ENCODE measurements at regions not wholly inside any gene's neighbourhood (a gene's known extent, or its start where the extent isn't known, plus 50 kb on each side); places are given as distances from the start of the nearest gene placed in this dataset.
"Not testable (repeated sequence)": the region's sequence is repeated elsewhere in the genome, so short reads cannot be mapped to it uniquely, and the experiment has no call there.

GRCh38 chr1:99062192-99062591 lies 57.5 kb upstream of the PLPPR5 start:
- FAIRE-seq (no peak), DNase-seq (ENCODE audit: insufficient read length, low spot score) (no peak)
- TF ChIP-seq SPI1 (IDR thresholded peaks at IDR 0.05; ENCODE audit: low read depth, low read length) = no peak
- no peak for TF ChIP-seq POU2F2 (IDR thresholded peaks at IDR 0.05; ENCODE audit: low read depth, low read length)
- no peak for TF ChIP-seq POLR2A (IDR thresholded peaks at IDR 0.05; ENCODE audit: low read depth, low read length)
- no peak for TF ChIP-seq POLR2AphosphoS5 (IDR thresholded peaks at IDR 0.05; ENCODE audit: low read depth, low read length)
- no peak for TF ChIP-seq TAF1 (IDR thresholded peaks at IDR 0.05; ENCODE audit: low read depth, low read length)
- no peak for TF ChIP-seq PAX5 (IDR thresholded peaks at IDR 0.05; ENCODE audit: insufficient read depth, low read length, severe bottlenecking)

DNA sequence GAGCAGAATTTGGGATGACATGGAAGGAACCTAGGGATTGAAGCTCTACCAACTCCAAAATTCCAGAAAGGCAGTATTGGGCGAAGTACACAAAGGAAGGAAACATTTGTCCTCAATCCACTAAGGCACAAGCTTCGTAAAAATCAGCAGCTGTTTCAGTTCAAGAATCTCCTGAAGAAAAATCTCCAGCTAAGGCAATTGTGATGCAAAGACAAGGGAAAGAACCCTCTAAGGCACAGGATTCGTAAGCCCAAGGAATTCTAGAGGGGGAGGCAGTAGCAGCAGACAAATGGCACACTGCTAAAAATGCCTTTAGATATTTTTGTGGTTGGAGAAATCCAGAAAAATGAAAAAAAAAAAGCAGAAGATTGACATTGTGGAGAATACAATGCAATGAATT lies 64.5 kb upstream of the PLPPR5 start:
- no peak for FAIRE-seq
- no peak for DNase-seq (ENCODE audit: insufficient read length, low spot score)
- TF ChIP-seq POU2F2 (IDR thresholded peaks at IDR 0.05; ENCODE audit: low read depth, low read length) (no peak), SPI1 (IDR thresholded peaks at IDR 0.05; ENCODE audit: low read depth, low read length) (no peak), POLR2A (IDR thresholded peaks at IDR 0.05; ENCODE audit: low read depth, low read length) (no peak), TAF1 (IDR thresholded peaks at IDR 0.05; ENCODE audit: low read depth, low read length) (no peak), PAX5 (IDR thresholded peaks at IDR 0.05; ENCODE audit: insufficient read depth, low read length, severe bottlenecking) (no peak), POLR2AphosphoS5 (IDR thresholded peaks at IDR 0.05; ENCODE audit: low read depth, low read length) (no peak)

- not testable (repeated sequence) for DNase-seq (ENCODE audit: insufficient read length, low spot score); FAIRE-seq
Observed at GRCh38 chr1:99078529-99078928, 73.9 kb upstream of the PLPPR5 start.

- TF ChIP-seq POLR2AphosphoS5 (IDR thresholded peaks at IDR 0.05; ENCODE audit: low read depth, low read length) (no peak), POLR2A (IDR thresholded peaks at IDR 0.05; ENCODE audit: low read depth, low read length) (no peak), SPI1 (IDR thresholded peaks at IDR 0.05; ENCODE audit: low read depth, low read length) (no peak), POU2F2 (IDR thresholded peaks at IDR 0.05; ENCODE audit: low read depth, low read length) (no peak), PAX5 (IDR thresholded peaks at IDR 0.05; ENCODE audit: insufficient read depth, low read length, severe bottlenecking) (no peak), TAF1 (IDR thresholded peaks at IDR 0.05; ENCODE audit: low read depth, low read length) (no peak)
- FAIRE-seq (no peak), DNase-seq (ENCODE audit: insufficient read length, low spot score) (no peak)
Observed at GRCh38 chr1:99082366-99082765, 77.7 kb upstream of the PLPPR5 start.

- no peak for TF ChIP-seq POLR2AphosphoS5 (IDR thresholded peaks at IDR 0.05; ENCODE audit: low read depth, low read length)
- no peak for TF ChIP-seq POU2F2 (IDR thresholded peaks at IDR 0.05; ENCODE audit: low read depth, low read length)
- TF ChIP-seq SPI1 (IDR thresholded peaks at IDR 0.05; ENCODE audit: low read depth, low read length) = no peak
- TF ChIP-seq PAX5 (IDR thresholded peaks at IDR 0.05; ENCODE audit: insufficient read depth, low read length, severe bottlenecking) = no peak
- no peak for TF ChIP-seq TAF1 (IDR thresholded peaks at IDR 0.05; ENCODE audit: low read depth, low read length)
- no peak for TF ChIP-seq POLR2A (IDR thresholded peaks at IDR 0.05; ENCODE audit: low read depth, low read length)
- DNase-seq (ENCODE audit: insufficient read length, low spot score) (no peak), FAIRE-seq (no peak)
Observed at GRCh38 chr1:99083338-99083737, 78.7 kb upstream of the PLPPR5 start.

DNA sequence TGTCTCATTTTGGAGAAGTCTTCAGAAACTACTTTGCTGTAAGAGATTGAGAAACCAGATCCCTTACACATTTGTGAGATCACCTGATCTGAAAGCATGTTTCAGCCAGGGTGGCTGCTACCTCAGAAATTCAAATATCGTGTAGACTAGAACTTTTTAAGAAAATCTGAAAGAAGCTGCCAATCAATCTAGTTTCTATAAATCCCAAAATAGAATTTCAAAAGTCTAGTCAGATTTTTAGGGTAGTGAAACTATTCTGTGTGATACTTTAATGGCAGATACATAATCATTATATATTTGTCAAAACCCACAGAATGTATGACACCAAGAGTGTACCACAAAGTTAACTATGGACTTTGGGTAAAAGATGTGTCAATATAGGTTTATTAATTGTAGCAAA lies 79.9 kb upstream of the PLPPR5 start:
- DNase-seq (ENCODE audit: insufficient read length, low spot score) (no peak), FAIRE-seq (no peak)
- TF ChIP-seq POLR2AphosphoS5 (IDR thresholded peaks at IDR 0.05; ENCODE audit: low read depth, low read length) (no peak), POLR2A (IDR thresholded peaks at IDR 0.05; ENCODE audit: low read depth, low read length) (no peak), SPI1 (IDR thresholded peaks at IDR 0.05; ENCODE audit: low read depth, low read length) (peak; percentile 29; the same call in 1 of the 2 replicates)

DNA sequence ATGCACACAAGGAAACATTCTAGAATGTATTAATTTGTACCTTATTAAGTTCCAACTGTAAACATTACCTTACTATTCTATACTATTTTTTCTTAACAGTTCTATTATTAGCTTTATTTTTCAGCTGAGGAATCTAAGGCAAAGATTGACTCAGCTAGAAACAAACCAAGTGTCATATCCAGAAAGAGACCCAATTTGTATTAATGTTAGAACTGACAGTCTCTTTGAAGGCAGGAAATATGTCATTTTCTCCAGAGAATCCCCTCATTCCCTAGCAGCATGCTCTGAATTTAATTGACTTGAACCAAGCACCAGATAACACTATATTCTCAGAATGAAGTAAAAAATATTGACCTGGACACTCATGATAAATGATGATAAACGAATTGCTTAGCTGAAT lies 81.4 kb upstream of the PLPPR5 start:
- no peak for TF ChIP-seq PAX5 (IDR thresholded peaks at IDR 0.05; ENCODE audit: insufficient read depth, low read length, severe bottlenecking)
- no peak for TF ChIP-seq POLR2AphosphoS5 (IDR thresholded peaks at IDR 0.05; ENCODE audit: low read depth, low read length)
- no peak for TF ChIP-seq SPI1 (IDR thresholded peaks at IDR 0.05; ENCODE audit: low read depth, low read length)
- no peak for TF ChIP-seq TAF1 (IDR thresholded peaks at IDR 0.05; ENCODE audit: low read depth, low read length)
- TF ChIP-seq POU2F2 (IDR thresholded peaks at IDR 0.05; ENCODE audit: low read depth, low read length) = no peak
- TF ChIP-seq POLR2A (IDR thresholded peaks at IDR 0.05; ENCODE audit: low read depth, low read length) = no peak
- no peak for FAIRE-seq
- DNase-seq (ENCODE audit: insufficient read length, low spot score) = no peak

DNA sequence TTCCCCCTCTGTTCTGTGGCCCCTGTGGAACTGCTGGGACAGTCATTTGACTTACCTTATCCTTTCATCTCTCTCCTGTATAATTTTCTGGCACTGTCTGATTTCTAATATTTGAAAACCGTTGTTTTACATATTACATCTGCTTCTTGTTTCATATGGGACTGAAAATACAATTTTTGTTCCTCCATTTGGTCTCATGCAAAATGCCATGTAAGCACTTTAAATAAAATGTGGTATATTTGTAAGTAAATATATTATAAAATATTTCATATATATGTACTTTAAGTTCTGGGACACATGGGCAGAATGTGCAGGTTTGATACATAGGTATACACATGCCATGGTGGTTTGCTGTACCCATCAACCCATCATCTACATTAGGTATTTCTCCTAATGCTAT lies 93.9 kb upstream of the PLPPR5 start:
- FAIRE-seq = no peak
- DNase-seq (ENCODE audit: insufficient read length, low spot score) = no peak
- TF ChIP-seq SPI1 (IDR thresholded peaks at IDR 0.05; ENCODE audit: low read depth, low read length) (no peak), POLR2A (IDR thresholded peaks at IDR 0.05; ENCODE audit: low read depth, low read length) (no peak), PAX5 (IDR thresholded peaks at IDR 0.05; ENCODE audit: insufficient read depth, low read length, severe bottlenecking) (no peak), TAF1 (IDR thresholded peaks at IDR 0.05; ENCODE audit: low read depth, low read length) (no peak), POLR2AphosphoS5 (IDR thresholded peaks at IDR 0.05; ENCODE audit: low read depth, low read length) (no peak), POU2F2 (IDR thresholded peaks at IDR 0.05; ENCODE audit: low read depth, low read length) (no peak)

GRCh38 chr1:99106274-99106673 lies 101.6 kb upstream of the PLPPR5 start:
- no peak for DNase-seq (ENCODE audit: insufficient read length, low spot score)
- TF ChIP-seq TAF1 (IDR thresholded peaks at IDR 0.05; ENCODE audit: low read depth, low read length) (no peak), SPI1 (IDR thresholded peaks at IDR 0.05; ENCODE audit: low read depth, low read length) (no peak), PAX5 (IDR thresholded peaks at IDR 0.05; ENCODE audit: insufficient read depth, low read length, severe bottlenecking) (no peak), POLR2A (IDR thresholded peaks at IDR 0.05; ENCODE audit: low read depth, low read length) (no peak), POLR2AphosphoS5 (IDR thresholded peaks at IDR 0.05; ENCODE audit: low read depth, low read length) (no peak), POU2F2 (IDR thresholded peaks at IDR 0.05; ENCODE audit: low read depth, low read length) (no peak)
- no peak for FAIRE-seq

DNA sequence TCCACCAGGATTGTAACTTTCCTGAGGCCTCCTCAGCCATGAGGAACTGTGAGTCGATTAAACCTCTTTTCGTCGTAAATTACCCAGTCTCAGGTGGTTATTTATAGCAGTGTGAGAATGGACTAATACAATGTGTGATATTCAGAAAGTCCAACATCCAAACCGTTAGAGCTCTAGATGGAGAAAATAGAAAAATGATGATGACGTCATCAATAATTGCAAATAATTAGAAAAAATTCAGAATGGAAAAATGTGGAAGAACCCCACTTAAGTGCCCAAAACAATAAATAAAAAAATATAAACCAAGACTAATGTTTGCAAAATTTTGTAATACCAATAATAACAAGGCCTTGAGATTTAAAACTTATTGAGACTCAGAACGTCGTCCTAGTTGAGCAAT lies 103.0 kb upstream of the PLPPR5 start:
- no peak for TF ChIP-seq PAX5 (IDR thresholded peaks at IDR 0.05; ENCODE audit: insufficient read depth, low read length, severe bottlenecking)
- no peak for TF ChIP-seq POLR2AphosphoS5 (IDR thresholded peaks at IDR 0.05; ENCODE audit: low read depth, low read length)
- no peak for TF ChIP-seq POLR2A (IDR thresholded peaks at IDR 0.05; ENCODE audit: low read depth, low read length)
- no peak for TF ChIP-seq SPI1 (IDR thresholded peaks at IDR 0.05; ENCODE audit: low read depth, low read length)
- TF ChIP-seq POU2F2 (IDR thresholded peaks at IDR 0.05; ENCODE audit: low read depth, low read length) = no peak
- TF ChIP-seq TAF1 (IDR thresholded peaks at IDR 0.05; ENCODE audit: low read depth, low read length) = no peak
- DNase-seq (ENCODE audit: insufficient read length, low spot score) (no peak), FAIRE-seq (no peak)

Measured in GM12891 (cell line).